IPS DF 6.9 (cell line): ENCODE measurements at regions not wholly inside any gene's neighbourhood (a gene's known extent, or its start where the extent isn't known, plus 50 kb on each side); places are given as distances from the start of the nearest gene placed in this dataset.

ENCODE experiments used
- DNase-seq: peaks from one replicate; pipeline ENCODE4 v3.0.0-alpha.2; 2013; ENCODE audit warnings: low read depth, low spot score
- H3K27ac ChIP-seq: one replicate; pipeline ENCODE4 v1.5.1; 2013; ENCODE audit warnings: low read length, control low read depth
- H3K27me3 ChIP-seq: 2 replicates; pipeline ENCODE4 v1.6.1; 2013; ENCODE audit warnings: mild to moderate bottlenecking, low read length; ENCODE audit not compliant: control insufficient read depth, insufficient read depth
- H3K36me3 ChIP-seq: 2 replicates; pipeline ENCODE4 v1.6.1; 2013; ENCODE audit warnings: low read length; ENCODE audit not compliant: control insufficient read depth, insufficient read depth
- H3K4me1 ChIP-seq: 2 replicates; pipeline ENCODE4 v1.6.1; 2013; ENCODE audit warnings: low read length; ENCODE audit not compliant: control insufficient read depth, insufficient read depth
- H3K4me3 ChIP-seq: 2 replicates; pipeline ENCODE4 v1.5.1; 2013; ENCODE audit warnings: mild to moderate bottlenecking, low read length
- H3K9me3 ChIP-seq: 2 replicates; pipeline ENCODE4 v1.6.1; 2013; ENCODE audit warnings: low read length, inconsistent platforms; ENCODE audit not compliant: control insufficient read depth, insufficient read depth
- WGBS: extraction: QIAGEN DNeasy Blood & Tissue Kit; methylation state at CpG from one replicate; pipeline ENCODE4 v1.1.7; 2013; ENCODE audit warnings: mixed read lengths, missing lambda C conversion rate; ENCODE audit not compliant: insufficient read length, insufficient coverage; 5-methylcytosine and 5-hydroxymethylcytosine counted together

DNA sequence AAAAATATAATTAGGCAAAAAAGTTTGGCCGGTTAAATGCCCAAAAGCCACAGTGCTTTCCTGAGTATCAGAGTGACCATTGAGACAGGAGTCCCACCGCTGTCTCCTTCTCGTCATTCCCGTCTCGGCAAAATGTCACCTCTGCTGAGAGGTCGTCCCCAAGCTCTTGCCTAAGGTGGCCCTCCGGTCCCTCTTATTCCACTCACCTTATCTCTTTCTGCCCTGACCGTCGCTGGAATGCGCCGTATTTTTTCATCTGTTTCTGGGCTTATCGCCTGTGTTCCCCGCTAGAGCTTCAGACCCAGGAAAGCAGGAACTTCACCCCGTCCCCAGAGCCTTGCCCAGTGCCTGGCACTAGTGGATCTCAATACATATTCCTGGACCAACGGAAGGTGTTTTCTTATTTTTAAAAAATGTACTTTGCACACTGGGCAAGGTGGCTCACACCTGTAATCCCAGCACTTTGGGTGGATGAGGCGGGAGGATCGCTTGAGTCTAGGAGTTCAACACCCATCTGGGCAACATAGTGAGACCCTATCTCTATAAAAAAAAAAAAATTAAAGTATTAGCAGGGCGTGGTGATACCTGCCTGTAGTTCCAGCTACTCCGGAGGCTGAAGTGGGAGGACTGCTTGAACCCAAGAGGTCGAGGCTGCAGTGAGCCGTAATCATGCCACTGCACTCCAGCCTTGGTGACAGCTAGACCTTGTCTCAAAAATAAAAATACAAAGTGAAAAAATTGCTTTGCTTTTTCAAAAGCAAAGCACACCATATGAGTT, 122.8 kb upstream of the PTPN1 start:
- Histone ChIP-seq H3K4me3 (no peak overlapping the region), H3K36me3 (no peaks in the 10 kb centered on the region), H3K27me3 (no peaks in the 10 kb centered on the region), H3K4me1 (no peaks in the 10 kb centered on the region), H3K27ac (no peak overlapping the region), H3K9me3 (no peaks in the 10 kb centered on the region)
- DNase-seq: no peak
- no CpG with 5 or more reads among the region's 21 CpGs for WGBS

DNA sequence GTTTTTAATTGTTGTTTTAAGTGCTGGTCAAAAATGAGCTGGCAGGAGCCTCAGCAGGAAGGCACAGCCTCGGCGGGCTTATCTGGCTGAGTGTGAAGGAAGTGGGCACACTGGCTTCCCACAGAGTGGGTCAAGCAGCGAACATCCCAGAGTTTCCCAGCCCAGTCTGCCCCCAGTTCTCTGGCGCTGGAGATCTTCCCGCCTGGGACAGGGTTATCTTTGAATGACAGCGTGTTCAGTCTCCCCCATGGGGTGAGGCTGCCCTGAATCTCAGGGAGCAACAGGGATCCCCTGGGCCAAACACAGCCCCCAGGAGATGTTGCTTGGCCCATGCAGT, 122.2 kb upstream of the PTPN1 start:
- no CpG with 5 or more reads among the region's 6 CpGs for WGBS

DNA sequence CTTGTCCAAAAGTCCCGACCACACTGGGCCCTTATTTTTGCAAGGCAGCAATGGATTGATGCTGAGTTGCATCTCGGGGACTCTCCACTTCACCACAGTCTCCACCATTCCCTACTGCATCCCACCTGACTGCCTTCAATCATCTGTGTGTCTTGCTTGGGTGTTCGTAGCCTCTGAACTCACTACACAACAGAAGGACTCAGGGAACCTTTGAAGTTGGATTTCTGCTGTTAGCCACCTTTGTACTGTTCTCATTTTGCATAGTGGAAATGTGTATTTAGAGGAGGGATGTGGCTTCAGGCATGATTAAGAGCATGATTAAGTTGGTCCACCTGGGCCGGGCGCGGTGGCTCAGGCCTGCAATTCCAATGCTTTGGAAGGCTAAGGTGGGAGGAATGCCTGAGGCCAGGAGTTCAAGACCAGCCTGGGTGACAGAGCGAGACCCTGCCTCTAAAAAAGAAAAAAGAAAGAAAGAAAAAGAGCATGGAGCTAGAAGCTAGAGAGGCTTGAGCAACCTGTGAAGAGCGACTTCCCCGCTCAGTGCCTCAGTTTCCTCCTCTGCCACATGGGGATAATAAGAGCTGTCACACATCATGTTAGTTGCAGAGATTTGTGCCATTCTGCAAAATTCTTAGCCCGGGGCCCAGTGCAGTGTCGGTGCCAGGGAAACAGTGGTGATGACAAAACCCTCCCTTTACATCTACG, 121.3 kb upstream of the PTPN1 start:
- Histone ChIP-seq H3K27me3 (no peaks in the 10 kb centered on the region), H3K4me3 (no peak overlapping the region), H3K4me1 (no peaks in the 10 kb centered on the region), H3K9me3 (no peaks in the 10 kb centered on the region), H3K27ac (no peak overlapping the region), H3K36me3 (no peaks in the 10 kb centered on the region)
- WGBS: no CpG with 5 or more reads among the region's 12 CpGs
- no peak for DNase-seq

More for the DNA sequence above, 122.2 kb upstream of the PTPN1 start:
- H3K36me3 ChIP-seq: no peaks in the 10 kb centered on the region
- H3K27me3 ChIP-seq: no peaks in the 10 kb centered on the region
- H3K4me3 ChIP-seq: no peak overlapping the region
- no peak for DNase-seq
- H3K27ac ChIP-seq: no peak overlapping the region
- H3K9me3 ChIP-seq: no peaks in the 10 kb centered on the region
- no peaks in the 10 kb centered on the region for H3K4me1 ChIP-seq

DNA sequence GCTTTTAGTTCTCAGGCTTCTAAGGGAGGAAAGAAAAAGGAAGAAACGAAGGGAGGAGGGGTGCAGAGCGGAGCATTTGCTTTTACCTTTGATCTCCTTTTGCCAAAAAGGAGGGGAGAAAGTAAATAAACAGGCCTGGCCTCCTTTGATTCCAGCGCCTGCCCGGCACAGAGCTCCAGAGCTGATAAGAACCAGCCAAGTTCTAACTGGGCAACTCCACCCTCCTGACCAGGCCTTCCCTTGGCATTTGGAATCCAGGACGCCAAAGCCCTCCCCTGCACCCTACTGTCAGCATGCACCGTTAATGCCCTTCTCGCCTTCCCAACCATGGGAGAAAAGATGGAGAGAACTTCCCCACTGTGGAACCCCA, 120.8 kb upstream of the PTPN1 start:
- Histone ChIP-seq H3K9me3 (no peaks in the 10 kb centered on the region), H3K4me3 (no peak overlapping the region), H3K27me3 (no peaks in the 10 kb centered on the region), H3K27ac (no peak overlapping the region), H3K4me1 (no peaks in the 10 kb centered on the region), H3K36me3 (no peaks in the 10 kb centered on the region)
- no peak for DNase-seq
- WGBS: no CpG with 5 or more reads among the region's 7 CpGs

DNA sequence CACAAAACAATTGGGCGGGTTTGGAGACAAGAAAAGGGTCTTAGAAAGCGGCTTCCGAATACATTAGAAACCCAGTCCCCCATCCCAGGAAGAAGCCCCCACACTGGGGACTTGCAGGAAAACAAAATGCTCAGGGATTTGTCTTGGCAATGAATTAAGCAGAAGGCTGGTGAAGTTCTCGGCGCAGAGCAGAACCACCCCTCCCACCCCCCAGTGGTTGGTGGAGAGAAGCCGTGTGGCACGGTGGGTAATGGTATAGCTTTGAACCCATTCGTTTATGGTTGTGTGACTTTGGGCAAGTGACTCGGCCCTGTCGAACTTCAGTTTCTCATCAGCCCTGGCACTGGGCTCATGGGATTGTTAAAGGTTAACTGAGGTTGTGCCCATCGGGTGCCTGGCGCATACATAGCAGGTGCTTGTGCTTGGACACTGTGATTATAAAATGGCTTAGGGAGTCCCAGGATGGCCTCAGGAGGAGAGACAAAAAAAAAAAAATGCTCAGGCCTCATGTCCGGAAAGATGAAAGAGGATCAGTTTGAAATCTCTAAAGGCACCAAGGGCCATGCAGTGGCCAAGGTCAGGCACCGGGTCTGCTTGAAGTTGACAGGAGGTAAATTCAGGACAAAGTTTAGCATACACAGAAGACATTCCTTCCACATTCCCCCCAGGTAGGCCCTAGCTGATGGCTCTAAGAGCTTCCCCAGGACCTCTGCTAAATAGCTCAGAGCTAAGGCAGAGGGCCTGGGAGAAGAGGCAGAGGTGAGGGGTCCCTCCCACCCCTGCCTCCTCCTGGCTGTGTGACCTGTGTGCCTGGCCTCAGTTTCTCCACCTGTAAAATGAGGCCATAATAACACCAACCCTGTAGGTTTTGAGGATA, 120.1 kb upstream of the PTPN1 start:
- no CpG with 5 or more reads among the region's 14 CpGs for WGBS
- Histone ChIP-seq H3K27ac (no peak overlapping the region), H3K4me1 (no peaks in the 10 kb centered on the region)

DNA sequence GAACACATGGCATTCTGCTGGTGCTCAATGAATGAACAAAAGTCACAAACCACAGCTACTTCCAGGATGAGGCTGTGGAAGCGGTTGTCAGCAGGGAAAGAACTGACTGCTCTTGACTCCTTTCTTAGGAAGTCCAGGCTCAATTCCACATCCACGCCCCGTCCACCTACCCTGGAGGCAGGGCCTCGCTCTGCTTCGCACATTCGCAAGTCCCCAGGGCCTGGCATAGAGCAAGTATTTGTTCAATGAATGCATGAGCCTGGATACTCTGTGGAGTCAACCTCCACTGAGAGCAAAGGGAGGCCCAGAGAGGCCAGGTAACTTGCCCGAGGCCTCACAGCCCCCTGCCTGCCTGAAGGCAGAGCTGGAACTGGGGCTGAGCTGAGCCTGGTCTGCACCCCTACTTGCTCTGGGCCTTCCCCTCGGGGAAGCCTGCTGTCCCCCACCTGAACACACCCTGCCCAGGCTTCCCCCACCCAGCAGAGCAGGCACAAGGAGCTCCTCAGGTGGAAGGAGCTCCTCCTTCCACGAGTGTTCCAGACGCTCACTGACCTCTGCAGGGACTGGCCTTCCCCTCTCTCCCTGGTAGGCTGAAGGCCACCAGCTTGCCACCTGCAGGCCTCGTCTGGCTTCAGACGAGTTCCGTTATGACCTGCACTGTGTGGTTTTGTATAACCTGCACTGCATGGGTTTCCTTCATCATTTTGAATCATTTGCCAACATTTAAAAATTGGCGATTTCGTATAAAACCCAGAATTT, 119.3 kb upstream of the PTPN1 start:
- no peaks in the 10 kb centered on the region for H3K4me1 ChIP-seq
- no peaks in the 10 kb centered on the region for H3K27me3 ChIP-seq
- no peak overlapping the region for H3K4me3 ChIP-seq
- H3K36me3 ChIP-seq: no peaks in the 10 kb centered on the region
- no CpG with 5 or more reads among the region's 15 CpGs for WGBS
- no peaks in the 10 kb centered on the region for H3K9me3 ChIP-seq
- H3K27ac ChIP-seq: no peak overlapping the region
- DNase-seq: no peak

More for the DNA sequence above, 120.1 kb upstream of the PTPN1 start:
- no peak for DNase-seq
- no peaks in the 10 kb centered on the region for H3K27me3 ChIP-seq
- H3K36me3 ChIP-seq: no peaks in the 10 kb centered on the region
- H3K9me3 ChIP-seq: no peaks in the 10 kb centered on the region
- H3K4me3 ChIP-seq: no peak overlapping the region

DNA sequence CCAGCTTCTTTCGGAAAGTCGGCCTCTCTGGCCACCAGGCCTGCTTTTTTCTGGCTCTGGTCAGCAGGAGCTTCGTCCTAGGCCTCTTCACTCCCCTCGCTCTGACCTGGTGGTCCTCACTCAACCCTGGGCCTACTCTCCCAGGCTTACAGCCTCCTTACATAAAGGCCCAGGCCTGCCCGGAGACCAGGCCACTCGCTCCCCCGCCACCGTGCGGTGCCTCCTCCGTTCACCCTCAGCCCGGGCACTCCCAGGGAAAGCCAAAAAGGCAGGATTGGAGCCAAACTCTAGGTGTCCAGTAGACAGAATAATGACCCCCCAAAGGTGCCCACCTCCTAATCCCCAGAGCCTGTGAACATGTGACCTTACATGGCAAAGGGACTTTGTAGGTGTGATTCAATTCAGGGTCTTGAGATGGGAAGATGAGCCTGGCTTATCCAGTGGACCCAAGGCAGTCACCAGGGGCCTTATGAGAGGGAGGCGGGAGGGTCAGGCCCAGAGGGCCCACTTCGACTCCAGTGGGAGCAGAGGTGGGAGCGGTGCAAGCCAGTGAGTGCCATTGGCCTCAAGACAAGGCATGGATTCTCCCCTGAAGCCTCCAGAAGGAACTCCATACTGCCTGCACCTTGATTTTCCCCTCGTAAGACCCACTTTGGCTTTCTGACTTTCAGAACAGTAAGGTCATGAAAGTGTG, 118.6 kb upstream of the PTPN1 start:
- DNase-seq: no peak

DNA sequence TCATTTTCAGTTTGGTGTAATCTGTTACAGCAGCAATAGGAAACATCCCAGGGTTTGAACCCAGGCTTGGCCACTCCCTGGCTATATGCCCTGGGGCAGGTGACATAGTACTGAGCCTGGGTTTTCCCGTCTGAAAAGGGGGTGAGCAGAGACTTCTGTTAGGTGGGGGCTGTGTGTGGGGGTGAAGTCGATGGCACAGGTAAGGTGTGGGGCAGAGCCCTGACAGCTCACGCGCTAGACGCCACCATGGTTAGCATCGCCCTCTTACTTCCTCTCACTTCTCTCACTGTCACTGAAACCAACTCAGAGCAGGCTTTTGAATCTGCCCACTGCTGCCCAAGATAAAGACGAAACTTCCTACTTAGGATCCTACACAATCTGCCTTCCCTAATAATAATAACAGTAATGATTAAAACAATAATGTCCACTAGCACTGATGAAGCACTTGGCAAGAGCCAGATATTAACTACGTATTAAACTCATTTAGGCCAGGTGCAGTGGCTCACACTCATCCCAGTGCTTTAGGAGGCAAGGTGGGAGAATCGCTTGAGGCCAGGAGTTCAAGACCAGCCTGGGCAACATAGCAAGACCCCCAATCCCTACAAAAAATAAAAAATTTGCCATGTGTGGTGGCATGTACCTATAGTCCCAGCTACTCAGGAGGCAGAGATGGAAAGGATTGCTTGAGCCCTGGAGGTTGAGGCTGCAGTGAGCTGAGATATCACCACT, 117.9 kb upstream of the PTPN1 start:
- no peak overlapping the region for H3K27ac ChIP-seq
- H3K9me3 ChIP-seq: no peaks in the 10 kb centered on the region
- no peak overlapping the region for H3K4me3 ChIP-seq
- no CpG with 5 or more reads among the region's 9 CpGs for WGBS
- no peaks in the 10 kb centered on the region for H3K27me3 ChIP-seq
- H3K36me3 ChIP-seq: no peaks in the 10 kb centered on the region
- H3K4me1 ChIP-seq: no peaks in the 10 kb centered on the region
- no peak for DNase-seq

More for the DNA sequence above, 118.6 kb upstream of the PTPN1 start:
- Histone ChIP-seq H3K36me3 (no peaks in the 10 kb centered on the region), H3K27ac (no peak overlapping the region), H3K4me1 (no peaks in the 10 kb centered on the region), H3K27me3 (no peaks in the 10 kb centered on the region), H3K4me3 (no peak overlapping the region), H3K9me3 (no peaks in the 10 kb centered on the region)
- WGBS: no CpG with 5 or more reads among the region's 15 CpGs

DNA sequence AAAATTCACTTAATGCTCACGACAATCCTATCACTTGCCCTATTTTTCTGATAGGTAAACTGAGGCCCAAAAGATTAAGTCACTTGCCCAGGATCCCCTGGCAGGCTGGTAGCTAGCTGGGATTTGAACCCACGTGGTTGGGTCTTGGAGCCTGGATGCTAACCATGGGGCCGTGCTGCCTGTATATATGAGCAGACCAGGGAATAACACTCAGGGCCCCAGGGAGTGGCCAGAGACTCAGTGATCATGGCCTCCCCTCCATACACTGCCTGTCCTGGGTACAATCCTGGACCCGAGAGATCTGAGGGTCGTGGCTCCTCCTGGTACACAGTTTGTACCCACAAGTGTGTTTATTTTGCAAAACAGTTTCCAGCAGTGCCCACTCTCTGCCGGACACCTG, 116.9 kb upstream of the PTPN1 start:
- Histone ChIP-seq H3K36me3 (no peaks in the 10 kb centered on the region), H3K9me3 (no peaks in the 10 kb centered on the region), H3K4me3 (no peak overlapping the region), H3K27ac (no peak overlapping the region), H3K27me3 (no peaks in the 10 kb centered on the region), H3K4me1 (no peaks in the 10 kb centered on the region)
- no CpG with 5 or more reads among the region's 6 CpGs for WGBS
- no peak for DNase-seq
